ENCODE measurements at regions not wholly inside any gene's neighbourhood (a gene's known extent, or its start where the extent isn't known, plus 50 kb on each side); places are given as distances from the start of the nearest gene placed in this dataset.
"Not testable (repeated sequence)": the region's sequence is repeated elsewhere in the genome, so short reads cannot be mapped to it uniquely, and the experiment has no call there.

DNA sequence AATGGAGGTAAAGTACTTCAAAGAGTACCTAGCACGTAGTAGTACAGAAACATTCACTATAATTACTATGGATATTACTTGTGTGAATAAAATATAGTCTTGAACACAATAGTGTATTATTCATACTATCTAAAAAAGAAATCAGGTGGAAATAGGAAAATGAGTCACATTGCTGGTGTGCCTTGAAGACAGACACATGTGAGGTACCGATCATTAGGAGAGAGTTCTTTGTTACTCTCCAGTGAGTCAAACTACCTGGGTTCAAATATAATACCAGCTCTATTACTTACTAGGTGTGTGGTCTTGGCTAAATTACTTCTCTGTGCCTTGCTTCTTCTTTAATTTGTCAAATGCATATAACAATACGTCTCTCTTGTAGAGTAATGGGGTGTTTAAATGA is 50.8 kb upstream of the BEND6 start:
- no peak for DNase-seq

GRCh38 chr6:56902641-56903464 is 52.1 kb upstream of the BEND6 start:
- DNase-seq = no peak

- DNase-seq = no peak
Observed at GRCh38 chr6:56900784-56901183, 54.1 kb upstream of the BEND6 start.

- no peak for DNase-seq
Observed at GRCh38 chr6:56899753-56900152, 55.2 kb upstream of the BEND6 start.

DNA sequence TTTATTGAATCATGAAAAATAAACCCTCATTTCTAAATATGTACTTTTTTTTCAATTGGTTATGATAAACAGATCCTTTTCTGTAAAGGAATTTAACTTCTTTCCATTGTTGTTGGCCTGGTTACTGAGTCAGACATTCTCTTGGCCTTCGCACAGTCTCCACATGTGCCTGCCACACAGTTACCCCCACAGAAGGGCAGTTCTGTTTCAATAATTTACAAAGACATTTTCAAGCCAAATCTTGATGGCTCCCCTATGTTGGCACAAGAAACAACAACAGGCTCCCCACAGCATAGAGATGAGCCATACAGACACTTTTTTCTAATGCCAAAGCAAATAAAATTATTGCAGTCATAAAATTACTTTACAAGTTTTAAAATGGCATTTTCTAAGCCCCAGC is 55.6 kb upstream of the BEND6 start:
- no peak for DNase-seq

DNA sequence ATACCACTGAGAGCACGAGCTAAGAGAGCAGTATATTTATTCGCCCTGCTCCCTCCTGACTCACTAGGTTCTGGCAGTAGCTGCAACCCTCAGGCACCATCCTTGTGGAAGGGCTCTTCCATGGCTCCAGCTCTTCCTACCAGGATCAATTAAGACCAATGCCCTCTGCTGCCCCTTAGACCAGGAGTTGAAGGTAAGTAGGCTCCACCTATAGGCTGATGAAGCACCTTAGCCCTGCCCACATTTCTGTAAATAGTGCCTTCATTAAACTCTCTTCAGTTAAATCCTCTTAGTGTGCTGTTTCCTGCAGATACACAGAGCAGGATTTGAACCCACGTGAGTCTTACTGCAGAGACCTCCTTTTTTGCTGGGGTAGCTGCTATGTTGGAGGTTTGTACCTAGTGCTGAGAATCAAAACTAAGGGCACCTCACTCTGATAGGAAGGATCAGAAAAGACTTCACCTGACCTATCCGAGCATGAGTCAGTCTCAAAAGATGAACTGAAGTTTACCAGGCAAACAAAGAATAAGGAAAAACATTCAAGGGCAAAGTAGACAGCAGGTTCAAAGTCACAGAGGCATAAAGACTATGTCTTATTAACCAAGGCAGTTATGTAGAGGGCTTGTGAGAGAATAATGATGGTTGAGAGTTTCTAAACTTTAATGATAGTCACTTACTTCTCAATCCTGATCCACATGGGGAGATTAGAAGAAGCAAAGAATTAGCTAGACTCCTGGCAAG is 56.9 kb upstream of the BEND6 start:
- DNase-seq = no peak

DNA sequence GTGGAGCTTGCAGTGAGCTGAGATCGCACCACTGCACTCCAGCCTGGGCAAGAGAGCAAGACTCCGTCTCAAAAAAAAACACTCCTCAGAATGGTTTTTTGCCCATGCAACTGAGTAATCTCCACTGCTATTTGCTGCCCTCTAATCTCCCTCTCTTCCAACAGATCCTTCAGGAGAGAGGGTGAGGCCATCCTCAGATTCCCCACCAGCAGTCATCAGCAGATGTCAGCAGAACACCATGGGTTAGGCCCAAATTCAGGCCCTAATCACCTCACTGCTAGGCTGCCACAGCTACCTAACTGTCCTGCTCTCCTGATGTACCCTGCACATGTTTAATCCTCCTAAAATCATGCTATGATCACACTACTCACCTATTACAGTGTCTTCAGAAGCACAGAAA is 63.2 kb upstream of the BEND6 start:
- no peak for DNase-seq

- DNase-seq = no peak
Observed at GRCh38 chr6:56890683-56891429, 64.1 kb upstream of the BEND6 start.

DNA sequence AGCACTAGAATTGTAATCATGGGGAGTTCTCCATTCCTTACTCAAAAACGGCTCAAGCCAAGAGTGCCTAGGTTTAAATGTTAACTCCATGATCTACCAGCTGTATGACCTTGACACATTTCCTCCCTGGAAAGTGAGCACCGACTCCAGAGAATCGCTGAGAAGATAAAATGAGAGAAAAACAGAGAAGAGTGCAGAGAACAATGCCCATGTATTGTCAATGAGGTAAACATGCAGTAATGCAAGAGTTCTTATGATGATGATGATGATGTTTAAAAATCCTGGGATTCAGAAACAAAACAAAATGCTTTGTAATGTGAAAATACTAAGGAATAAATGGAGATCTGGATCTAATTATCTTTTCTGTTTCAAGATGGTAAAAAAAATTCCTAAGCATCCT is 64.8 kb upstream of the BEND6 start:
- no peak for DNase-seq

DNA sequence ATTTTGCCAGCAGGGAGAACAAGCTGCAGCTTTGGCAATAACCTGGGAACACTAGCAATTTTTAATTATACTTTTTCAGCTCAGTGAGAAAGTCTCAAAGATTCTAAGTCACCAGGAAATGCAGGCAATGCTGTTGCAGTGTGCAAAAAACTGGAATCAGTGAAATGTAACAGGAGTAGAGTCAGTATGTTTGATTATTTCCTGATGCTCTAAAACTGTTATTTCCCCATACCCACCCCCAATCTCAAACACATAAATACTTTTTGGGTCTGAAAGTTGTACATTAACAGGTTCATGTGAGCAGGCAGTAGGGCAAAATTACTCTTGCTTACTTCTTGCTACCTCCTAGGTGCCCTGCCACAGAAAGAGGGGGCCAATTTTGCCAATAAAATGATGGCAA is 65.4 kb upstream of the BEND6 start:
- no peak for DNase-seq

DNA sequence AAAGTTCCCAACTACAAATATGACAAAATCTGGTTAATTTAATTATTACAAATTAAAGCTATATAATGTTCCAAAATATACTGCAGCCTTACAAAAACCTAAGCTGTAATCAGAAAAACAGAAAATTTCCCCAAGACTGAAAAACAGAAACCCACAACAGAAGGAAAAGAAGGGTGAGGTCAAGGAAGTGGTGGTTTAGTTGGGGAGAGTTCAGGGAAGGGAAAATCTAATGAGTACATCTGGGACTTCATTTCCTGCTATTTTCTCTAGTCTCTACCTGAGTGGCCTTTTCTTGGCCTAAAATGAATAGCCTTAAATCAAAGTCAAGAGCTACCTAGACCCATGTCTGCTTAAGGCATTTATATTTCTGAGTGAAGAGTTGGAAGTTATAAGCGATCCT is 66.2 kb upstream of the BEND6 start:
- no peak for DNase-seq

DNA sequence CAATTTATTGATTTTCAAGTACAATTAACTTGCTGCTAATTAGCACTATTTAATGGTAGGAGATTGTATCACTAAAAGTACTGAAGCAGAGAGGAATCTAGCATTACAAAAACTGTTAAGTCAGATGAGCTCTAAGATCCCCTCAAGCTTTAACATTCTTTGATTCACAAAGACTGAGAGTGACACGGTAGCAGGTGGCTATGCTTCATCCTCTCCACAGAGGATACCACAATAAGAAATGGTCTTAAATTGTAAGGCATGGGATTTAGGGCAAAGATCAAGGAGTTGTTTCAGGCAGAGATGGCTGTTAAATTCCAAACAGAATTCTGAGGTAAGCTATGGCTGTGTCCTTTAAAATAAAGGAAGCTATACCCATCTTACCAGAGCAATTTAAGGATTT is 67.8 kb upstream of the BEND6 start:
- no peak for DNase-seq

- DNase-seq = no peak
Observed at GRCh38 chr6:56877922-56878321, 77.0 kb upstream of the BEND6 start.

- DNase-seq = no peak
Observed at GRCh38 chr6:56875961-56876360, 78.9 kb upstream of the BEND6 start.

DNA sequence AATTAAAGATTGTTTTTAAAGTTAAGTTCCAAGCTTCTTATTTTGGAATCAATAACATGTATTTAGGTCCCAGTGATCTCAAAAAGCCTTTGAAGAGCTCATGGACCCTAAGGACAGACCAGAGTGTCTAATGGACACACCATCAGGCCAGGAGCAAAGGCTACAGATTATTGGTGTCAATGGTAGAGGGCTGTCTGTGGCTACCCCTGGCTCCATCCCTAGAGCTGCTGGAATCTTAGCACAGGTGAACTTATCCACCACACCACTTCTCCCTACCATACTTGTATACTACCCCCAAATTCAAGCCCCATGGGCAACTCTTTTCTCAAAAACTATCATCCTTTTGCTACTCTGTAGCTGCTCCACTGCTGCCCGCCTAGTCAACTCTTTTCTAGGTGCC is 79.4 kb upstream of the BEND6 start:
- DNase-seq = no peak

DNA sequence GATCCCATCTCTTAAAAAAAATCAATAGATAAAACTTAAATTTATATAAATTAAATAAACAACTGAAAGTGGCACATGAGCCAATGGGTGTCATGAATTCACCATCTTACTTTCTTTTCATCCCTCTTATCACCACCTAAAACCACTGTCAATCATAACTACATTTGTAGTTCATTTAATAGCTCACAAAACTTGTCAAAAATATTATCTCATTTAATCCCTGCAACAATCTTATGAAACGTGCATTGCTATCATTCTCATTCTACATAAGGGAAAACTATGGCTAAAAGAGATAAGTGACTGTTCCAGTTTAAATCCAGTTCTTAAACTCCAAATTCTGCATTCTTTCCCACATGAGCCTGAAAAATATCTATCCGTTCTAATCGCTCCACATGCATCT is 80.6 kb upstream of the BEND6 start:
- no peak for DNase-seq

DNA sequence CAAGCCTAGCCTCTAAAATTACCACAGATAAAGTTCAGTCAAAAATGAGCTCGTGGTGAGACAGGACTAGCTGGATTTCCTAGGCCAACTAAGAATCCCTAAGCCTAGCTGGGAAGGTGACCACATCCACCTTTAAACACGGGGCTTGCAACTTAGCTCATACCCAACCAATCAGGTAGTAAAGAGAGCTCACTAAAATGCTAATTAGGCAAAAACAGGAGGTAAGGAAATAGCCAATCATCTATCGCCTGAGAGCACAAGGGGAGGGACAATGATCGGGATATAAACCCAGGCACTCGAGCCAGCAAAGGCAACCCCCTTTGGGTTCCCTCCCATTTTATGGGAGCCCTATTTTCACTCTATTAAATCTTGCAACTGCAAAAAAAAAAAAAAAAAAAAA is 84.9 kb upstream of the BEND6 start:
- not testable (repeated sequence) for DNase-seq

DNA sequence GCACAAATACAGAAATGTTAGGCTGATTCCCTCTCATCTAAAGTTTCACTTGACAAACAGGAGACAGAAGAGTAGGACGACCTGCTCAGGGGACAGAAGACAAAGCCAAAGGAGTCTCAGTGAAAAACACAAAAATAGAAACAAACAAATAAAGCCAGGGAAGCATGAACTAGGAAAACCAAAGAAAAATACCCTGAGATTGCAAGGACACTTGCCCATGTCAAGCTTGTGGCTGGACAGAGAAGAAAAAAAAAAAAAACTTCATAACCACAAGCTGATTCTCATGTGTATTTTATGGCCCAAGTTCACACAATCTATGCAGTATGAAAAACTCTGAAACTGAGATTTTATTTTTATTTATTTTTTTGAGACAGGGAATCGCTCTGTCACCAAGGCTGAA is 85.6 kb upstream of the BEND6 start:
- DNase-seq = no peak

DNA sequence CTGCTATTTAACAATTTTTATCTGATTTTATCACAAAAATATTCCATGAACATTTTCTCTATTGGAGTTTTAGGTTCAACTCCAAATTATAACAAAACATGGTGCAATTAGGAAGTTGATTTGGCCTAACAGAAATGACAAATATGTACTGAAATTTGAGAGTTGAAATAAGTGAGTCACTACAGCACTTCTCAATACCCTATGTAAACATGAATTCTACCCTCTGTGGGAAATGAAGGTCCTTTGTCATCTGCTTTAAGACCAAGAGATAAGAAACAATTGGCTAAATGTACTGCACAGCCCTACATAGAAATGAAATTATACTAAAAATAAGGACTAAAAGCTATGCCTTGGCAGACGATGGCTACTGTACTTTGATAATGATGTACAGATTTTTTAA is 86.2 kb upstream of the BEND6 start:
- no peak for DNase-seq

GRCh38 chr6:56866917-56867522 is 87.9 kb upstream of the BEND6 start:
- DNase-seq = no peak

GRCh38 chr6:56865081-56865875 is 89.6 kb upstream of the BEND6 start:
- no peak for DNase-seq

- no peak for DNase-seq
Observed at GRCh38 chr6:56864171-56864616, 90.7 kb upstream of the BEND6 start.

Data from activated CD8-positive, alpha-beta memory T cell treated with anti-CD3 and anti-CD28 coated beads, Interleukin-2, amount 50 U/mL, for 4 hours (primary cell).